Progenitor cell of endocrine pancreas (in vitro differentiated cells): ENCODE measurements at regions not wholly inside any gene's neighbourhood (a gene's known extent, or its start where the extent isn't known, plus 50 kb on each side); places are given as distances from the start of the nearest gene placed in this dataset.

Experiments
- DNase-seq: peaks from one replicate; pipeline ENCODE4 v3.0.0; 2021; ENCODE audit warnings: low spot score; ENCODE audit not compliant: unreplicated experiment
- H3K27ac Mint-ChIP-seq: 2 replicates; pipeline ENCODE4 v1.8.0; 2021; ENCODE audit warnings: mild to moderate bottlenecking, moderate library complexity, mixed read lengths
- H3K27me3 Mint-ChIP-seq: 2 replicates; pipeline ENCODE4 v1.8.0; 2021; ENCODE audit warnings: mixed read lengths
- H3K36me3 Mint-ChIP-seq: 2 replicates; pipeline ENCODE4 v1.8.0; 2022; ENCODE audit warnings: mixed read lengths; ENCODE audit not compliant: insufficient read depth
- H3K4me1 Mint-ChIP-seq: 2 replicates; pipeline ENCODE4 v1.8.0; 2021; ENCODE audit warnings: low read depth, mixed read lengths
- H3K4me3 Mint-ChIP-seq: 2 replicates; pipeline ENCODE4 v1.8.0; 2021; ENCODE audit warnings: low read depth, mild to moderate bottlenecking, moderate library complexity, mixed read lengths
- H3K9me3 Mint-ChIP-seq: 2 replicates; pipeline ENCODE4 v1.8.0; 2021; ENCODE audit warnings: low read depth, mixed read lengths
- CTCF ChIP-seq: fragments of 200-600 bp; sonication (generic); IDR thresholded peaks from one replicate; pipeline ENCODE4 v1.5.0; 2021; ENCODE audit warnings: antibody characterized with exemption, mild to moderate bottlenecking; ENCODE audit not compliant: unreplicated experiment

GRCh38 chr6:133799043-133799442, 89.9 kb upstream of the TCF21 start:
- Mint-ChIP-seq H3K27me3 (no peaks in the 10 kb centered on the region), H3K9me3 (peaks cover 23% of the 10 kb centered on the region), H3K4me3 (no peak overlapping the region), H3K36me3 (no peaks in the 10 kb centered on the region), H3K27ac (no peak overlapping the region), H3K4me1 (no peaks in the 10 kb centered on the region)
- DNase-seq = no peak
- no peak for TF ChIP-seq CTCF

- no peaks in the 10 kb centered on the region for H3K27me3 Mint-ChIP-seq
Observed at GRCh38 chr6:133802861-133803260, 86.1 kb upstream of the TCF21 start.

GRCh38 chr6:133804265-133804664, 84.6 kb upstream of the TCF21 start:
- no peaks in the 10 kb centered on the region for H3K27me3 Mint-ChIP-seq
- no peak overlapping the region for H3K4me3 Mint-ChIP-seq
- no peak overlapping the region for H3K27ac Mint-ChIP-seq
- no peak for TF ChIP-seq CTCF
- peaks cover 6% of the 10 kb centered on the region for H3K9me3 Mint-ChIP-seq
- no peak for DNase-seq
- no peaks in the 10 kb centered on the region for H3K36me3 Mint-ChIP-seq
- H3K4me1 Mint-ChIP-seq = no peaks in the 10 kb centered on the region

More at GRCh38 chr6:133802861-133803260, 86.1 kb upstream of the TCF21 start:
- TF ChIP-seq CTCF = no peak
- Mint-ChIP-seq H3K4me1 (no peaks in the 10 kb centered on the region), H3K9me3 (peaks cover 9% of the 10 kb centered on the region), H3K36me3 (no peaks in the 10 kb centered on the region), H3K27ac (no peak overlapping the region), H3K4me3 (no peak overlapping the region)
- DNase-seq = no peak

- no peak overlapping the region for H3K27ac Mint-ChIP-seq
- no peak overlapping the region for H3K4me3 Mint-ChIP-seq
- no peaks in the 10 kb centered on the region for H3K4me1 Mint-ChIP-seq
- no peaks in the 10 kb centered on the region for H3K36me3 Mint-ChIP-seq
- DNase-seq = no peak
- peaks cover 7% of the 10 kb centered on the region for H3K9me3 Mint-ChIP-seq
- no peaks in the 10 kb centered on the region for H3K27me3 Mint-ChIP-seq
- no peak for TF ChIP-seq CTCF
Observed at GRCh38 chr6:133805876-133806275, 83.0 kb upstream of the TCF21 start.

- TF ChIP-seq CTCF = no peak
- H3K4me3 Mint-ChIP-seq = no peak overlapping the region
- H3K4me1 Mint-ChIP-seq = no peaks in the 10 kb centered on the region
Observed at GRCh38 chr6:133806382-133807140, 82.4 kb upstream of the TCF21 start.

More at GRCh38 chr6:133806382-133807140, 82.4 kb upstream of the TCF21 start:
- H3K9me3 Mint-ChIP-seq = peaks cover 11% of the 10 kb centered on the region
- H3K27ac Mint-ChIP-seq = no peak overlapping the region
- no peak for DNase-seq
- H3K36me3 Mint-ChIP-seq = no peaks in the 10 kb centered on the region
- no peaks in the 10 kb centered on the region for H3K27me3 Mint-ChIP-seq
